ENCODE measurements at regions not wholly inside any gene's neighbourhood (a gene's known extent, or its start where the extent isn't known, plus 50 kb on each side); places are given as distances from the start of the nearest gene placed in this dataset.
A peak's percentile ranks its signal among the peaks of the same experiment; 100 is the strongest.

- no peak for DNase-seq (ENCODE audit: low spot score)
Observed at GRCh38 chr11:129324533-129325175, 51.0 kb upstream of the BARX2 start.

DNA sequence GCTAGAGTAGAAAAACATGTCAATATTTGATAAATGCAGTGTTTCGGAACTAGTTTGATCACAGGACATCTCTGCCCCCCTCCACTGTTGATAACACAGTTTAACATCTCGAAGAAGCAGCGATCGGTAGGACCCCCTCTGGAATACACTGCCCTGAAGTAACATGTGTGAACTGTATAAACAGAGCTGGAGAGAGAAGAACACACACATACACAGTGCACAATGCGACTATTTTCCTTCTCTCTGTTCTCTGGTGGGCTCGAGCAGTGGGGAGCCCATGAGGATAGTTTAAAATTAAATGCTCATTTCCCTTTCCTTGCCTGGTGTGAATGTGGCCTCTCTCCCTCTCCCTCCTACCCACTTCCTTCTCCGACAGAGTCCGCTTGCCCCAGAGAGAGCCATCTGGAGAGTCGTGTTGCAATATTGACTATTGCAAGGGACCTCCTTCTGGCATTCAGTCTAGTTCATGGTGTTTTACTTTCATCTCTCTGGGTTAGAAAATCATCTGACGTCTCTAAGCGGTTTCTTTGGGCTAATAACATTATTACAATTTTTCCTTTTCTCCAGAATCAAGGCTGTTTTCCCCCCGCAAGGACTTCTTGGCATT, 51.6 kb upstream of the BARX2 start:
- DNase-seq (ENCODE audit: low spot score): no peak

DNA sequence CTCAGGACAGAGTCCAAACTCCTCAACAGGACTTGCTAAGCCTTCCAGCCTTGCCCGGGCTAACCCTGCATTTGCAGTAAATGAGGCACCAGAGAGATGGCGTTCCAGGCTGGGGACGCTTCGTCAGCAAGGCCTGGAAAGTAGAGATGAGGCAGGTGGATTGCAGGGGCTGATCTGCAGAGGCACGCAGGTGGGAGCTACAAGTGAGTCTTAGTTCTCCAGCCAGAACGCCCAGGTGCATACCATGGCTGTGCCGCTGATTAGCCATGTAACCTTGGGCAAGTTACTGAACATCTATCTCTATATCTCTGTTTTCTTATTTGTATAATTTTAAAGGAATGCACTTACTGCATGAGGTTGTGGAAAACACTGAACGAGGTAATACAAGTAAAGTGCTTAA, 52.7 kb upstream of the BARX2 start:
- DNase-seq (ENCODE audit: low spot score): no peak

DNA sequence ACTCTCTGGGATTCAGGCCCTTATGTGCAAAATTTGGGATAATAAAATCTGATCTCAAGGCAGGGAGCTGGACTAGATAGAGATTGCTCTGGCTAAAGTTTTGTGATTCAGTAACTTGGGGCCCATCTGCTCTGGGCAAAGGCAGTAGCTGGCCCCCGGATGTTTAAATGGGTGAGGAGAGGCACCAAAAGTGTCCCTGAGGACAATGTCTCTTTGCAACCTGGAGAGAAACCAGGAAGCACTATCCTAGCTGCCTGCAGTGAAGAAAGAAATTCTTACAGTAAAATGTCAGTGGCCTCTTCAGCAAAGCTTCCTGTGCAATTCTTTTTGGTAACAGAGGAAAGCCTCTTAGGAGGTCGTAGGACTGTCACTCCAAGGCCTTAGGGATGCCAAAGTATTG, 54.6 kb upstream of the BARX2 start:
- no peak for DNase-seq (ENCODE audit: low spot score)

DNA sequence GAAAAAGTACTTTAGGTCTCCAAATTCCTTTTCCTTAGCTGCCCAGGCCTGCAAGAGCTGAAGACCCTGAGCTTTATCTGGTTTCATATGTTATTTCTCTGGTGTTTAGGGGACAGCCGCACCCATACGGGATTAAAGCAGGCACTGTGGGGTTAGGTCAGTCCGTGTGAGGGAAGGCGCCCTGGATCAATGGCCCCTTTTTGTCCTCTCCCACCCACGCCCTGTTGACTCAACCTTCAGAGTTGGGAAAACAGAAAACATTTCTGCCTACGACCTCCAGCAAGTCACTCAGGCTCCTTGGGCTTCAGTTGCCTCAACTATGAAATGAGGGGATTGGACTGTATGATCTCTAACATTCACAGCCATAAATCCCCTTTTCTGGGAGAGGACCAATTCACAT, 55.2 kb upstream of the BARX2 start:
- no peak for DNase-seq (ENCODE audit: low spot score)

GRCh38 chr11:129319751-129320150, 55.9 kb upstream of the BARX2 start:
- DNase-seq (ENCODE audit: low spot score): no peak

DNA sequence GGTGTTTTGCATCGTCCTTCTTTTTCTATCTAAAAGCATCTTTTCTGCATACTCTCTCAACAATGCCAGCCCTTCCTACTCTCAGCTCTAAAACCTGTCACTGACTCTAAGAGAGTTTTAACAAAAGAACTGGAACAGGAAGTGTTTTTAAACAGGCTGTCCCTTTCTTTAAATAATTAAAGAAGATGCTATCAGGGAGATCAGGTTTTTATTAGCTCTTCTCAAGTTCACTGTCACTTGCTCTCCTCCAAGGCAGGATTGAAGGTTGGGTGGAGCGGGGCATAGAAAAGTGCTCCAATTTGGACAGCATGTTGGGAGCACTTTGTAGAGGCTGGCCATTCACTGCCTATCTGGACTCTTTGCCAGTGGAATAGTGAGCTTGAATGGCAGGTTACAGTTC, 56.4 kb upstream of the BARX2 start:
- no peak for DNase-seq (ENCODE audit: low spot score)

DNA sequence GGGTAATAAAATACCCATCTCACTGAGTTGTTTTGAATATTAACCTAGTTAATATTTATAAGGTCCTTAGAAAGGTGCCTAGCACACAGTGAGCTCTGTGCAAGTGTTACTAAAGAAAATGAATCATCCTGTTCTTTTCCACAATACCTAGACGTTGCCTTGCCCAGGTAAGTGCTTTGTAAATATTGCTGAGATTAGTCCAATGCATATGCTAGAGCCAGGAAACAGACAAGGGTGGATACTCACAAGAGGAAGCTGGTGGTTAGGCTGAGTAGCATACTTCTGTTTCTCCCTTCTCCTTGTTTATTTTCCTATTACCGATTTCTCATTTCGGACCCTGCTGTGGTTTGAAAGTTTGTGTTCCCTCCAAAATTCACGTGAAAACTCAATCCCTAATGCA, 58.1 kb upstream of the BARX2 start:
- no peak for DNase-seq (ENCODE audit: low spot score)

DNA sequence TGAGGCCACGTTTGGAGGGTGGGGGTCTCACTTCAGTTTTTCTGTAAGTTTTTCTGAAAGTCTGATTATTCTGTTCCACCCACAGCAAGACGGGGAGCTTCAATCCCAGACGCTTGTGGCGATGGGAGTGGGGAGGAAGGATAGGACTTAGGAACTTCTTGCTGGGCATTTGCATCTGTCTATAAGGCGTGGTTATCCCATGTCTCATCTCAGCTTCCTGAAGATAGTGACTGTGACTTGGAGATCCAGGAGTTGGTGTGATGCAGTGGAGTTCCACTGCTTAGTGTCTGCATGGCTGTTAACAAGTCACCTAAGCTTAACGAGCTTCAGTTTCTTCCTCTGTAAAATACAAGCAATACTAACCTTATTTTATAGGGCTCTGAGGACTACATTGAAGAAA, 58.9 kb upstream of the BARX2 start:
- DNase-seq (ENCODE audit: low spot score): no peak

DNA sequence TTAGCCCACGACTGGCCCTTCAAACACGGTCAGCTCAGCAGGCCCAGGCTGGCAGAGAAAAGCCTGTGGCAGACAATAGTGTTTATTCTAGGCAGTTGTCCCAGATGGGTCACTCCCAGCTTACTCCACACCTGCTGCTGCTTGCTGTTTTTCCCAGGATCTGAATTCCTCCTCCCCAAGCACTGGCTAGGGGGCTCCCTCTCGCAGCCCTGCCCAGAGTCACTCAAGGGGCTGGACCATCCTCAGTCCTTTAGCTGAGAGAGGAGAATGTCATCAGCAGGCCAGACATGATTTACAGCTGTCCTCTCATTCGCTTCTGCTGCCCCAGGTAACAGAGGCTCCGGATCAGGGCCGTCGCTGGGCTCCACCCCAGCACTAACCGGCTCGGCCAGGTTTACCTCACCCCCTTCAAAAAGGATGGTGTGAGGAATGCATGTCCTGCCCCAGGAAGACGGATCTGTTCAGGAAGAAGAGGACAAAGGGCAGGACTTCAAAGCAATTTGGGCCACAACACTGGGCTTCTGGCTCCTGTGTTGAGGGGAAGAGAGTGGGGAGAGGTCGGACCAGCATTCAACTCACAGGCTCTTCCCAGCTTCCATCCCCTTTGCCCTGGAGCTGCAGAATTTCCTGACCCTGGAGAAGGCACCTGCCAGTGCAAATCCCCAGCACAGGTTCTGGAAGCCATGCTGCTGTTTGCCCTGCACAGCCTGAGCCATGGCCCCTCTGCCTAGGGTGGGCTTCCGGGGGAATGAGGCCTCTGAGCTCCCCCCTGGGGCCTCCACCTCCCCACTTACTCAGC, 59.7 kb upstream of the BARX2 start:
- no peak for DNase-seq (ENCODE audit: low spot score)

DNA sequence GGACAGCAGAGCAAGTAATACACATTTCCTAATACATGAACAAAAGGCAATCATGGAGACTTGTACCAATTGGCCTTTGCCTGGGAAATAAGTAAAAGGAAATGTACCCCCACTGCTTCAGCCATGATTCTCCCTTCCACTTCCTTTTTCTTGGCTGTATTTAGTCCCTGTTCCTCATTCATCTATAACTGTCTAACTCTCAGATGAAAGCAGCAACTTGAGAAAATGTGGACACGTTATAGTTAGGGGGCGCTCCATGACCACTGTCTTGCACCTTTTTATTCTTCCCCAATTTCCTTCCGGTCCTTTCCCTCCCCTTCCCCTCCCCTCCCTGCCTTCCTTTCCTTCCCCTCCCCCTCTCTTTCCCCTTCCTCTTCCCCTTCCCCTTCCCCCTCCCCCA, 61.3 kb upstream of the BARX2 start:
- DNase-seq (ENCODE audit: low spot score): no peak

DNA sequence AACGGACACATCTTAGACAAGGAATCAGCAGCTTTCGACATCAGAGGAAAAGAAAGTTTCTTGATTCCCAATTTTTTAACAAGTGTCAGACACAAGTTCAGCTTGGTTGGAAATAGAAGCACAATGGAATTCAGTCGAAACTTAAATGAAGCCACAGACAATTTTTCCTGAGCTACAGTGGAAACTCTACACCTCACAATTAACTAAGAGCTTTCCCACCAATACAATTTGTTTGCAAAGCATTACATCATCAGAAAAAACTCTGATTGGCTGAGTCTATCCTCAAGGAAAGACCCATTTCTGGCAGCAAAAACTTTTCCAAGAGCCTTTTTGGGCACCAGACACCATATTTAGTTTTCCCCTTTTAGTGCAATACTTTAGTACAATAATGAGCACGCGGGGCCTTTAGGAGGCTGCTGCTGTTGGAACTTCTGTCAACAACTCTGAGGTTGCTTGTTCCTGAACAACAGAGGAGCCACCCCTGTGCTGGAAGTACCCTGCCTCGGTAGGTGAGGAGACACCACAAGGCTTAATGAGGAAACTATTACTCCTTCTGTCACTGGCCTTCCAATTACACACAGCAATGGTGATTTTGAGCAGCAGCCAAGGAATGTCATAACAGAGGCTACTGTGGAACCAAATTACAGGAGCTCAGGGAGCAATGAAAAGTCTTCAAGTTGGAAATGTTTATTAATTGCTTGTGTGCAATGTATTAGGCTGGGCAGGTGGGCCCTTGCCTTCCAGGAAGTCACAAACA, 61.9 kb upstream of the BARX2 start:
- DNase-seq (ENCODE audit: low spot score): peak; percentile 23

DNA sequence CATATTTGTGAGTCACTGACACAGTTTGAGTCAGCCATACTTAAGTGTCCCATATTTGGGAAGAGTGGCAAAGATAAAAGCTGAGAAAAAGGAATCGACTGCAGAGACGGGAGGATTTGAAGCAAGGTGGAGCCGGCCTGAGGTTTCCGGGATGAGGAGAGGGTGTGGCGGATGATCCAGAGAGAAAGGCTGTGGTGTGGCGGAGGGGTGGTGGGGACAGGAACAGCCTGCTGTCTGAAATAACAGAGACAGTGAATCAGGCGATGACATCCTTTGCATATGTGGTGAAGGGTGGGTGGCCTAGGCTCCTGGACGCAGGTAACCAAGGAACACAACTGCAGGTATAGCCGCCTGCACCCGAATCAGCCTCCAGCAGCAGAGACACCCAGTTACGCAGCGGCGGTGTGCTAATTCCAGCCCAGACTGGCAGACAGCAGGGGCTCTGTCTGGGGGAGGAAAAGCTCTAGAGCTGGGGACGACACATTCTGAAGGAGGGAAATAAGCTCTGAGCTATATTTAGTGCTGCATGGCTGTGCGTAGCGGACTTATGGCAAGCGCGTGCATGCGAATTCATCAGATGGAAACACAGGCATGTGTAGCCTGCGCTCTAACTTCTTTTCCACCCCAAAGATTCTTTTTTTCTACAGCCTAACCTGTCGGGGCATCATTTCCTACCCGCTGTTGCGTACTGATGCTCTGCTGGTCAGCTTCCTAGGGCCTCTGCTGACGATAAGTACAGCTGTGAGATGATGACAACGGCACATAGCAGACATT, 62.7 kb upstream of the BARX2 start:
- DNase-seq (ENCODE audit: low spot score): no peak

GRCh38 chr11:129308241-129308865, 67.3 kb upstream of the BARX2 start:
- no peak for DNase-seq (ENCODE audit: low spot score)

- DNase-seq (ENCODE audit: low spot score): no peak
Observed at GRCh38 chr11:129307162-129307561, 68.5 kb upstream of the BARX2 start.

DNA sequence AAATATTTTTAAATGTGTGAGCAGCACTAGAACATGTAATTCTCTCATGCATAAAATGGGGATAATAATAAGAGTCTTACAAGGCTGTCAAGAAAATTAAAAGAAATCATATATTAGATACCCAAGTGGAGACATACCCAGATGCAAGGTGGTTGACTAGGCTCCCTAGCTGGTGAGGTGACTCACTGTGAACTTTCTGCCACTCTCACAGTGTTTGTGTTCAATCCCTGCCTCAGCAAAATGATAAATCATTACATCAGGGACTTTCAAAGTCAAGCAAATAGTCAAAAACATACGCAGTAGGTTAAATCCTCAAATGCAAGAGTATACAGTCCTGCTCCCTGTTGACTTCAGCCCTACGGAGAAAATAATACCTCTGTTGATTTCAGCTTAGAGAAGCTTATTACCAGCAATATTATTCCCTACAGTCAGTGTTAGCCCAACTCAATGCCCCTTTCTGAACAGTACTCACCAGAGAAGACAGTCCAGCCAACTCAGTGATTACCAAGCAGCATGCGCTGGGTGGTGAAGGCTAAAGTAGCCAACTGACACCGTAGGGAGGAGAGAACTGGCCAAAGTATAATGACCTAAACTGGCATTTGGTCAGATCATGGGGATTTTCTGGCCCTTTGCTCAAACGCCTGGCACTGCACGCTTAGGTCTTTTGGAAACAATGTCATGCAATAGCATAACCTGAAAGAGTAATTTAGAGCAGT, 73.1 kb upstream of the BARX2 start:
- no peak for DNase-seq (ENCODE audit: low spot score)

- no peak for DNase-seq (ENCODE audit: low spot score)
Observed at GRCh38 chr11:129300099-129300498, 75.5 kb upstream of the BARX2 start.

DNA sequence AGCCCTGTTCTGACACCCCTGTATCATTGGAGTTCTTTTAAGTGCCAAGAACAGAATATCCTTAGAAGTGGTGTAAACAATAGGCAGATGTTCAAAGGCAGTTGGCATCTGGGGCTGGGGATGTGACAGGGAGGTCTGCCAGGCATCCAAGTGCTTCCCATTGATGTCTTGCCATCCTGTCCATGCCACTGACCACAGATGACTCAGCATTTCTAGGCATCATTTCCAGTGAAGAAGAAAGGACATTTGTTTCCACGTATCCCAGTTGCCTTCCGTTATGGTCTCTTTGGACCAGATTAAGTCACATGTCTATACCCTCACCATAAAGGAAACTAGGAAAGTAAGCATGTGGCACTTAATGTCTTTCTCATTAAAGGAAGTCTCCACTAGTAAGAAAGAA, 76.7 kb upstream of the BARX2 start:
- DNase-seq (ENCODE audit: low spot score): peak; percentile 53

- DNase-seq (ENCODE audit: low spot score): no peak
Observed at GRCh38 chr11:129295746-129296145, 79.9 kb upstream of the BARX2 start.

DNA sequence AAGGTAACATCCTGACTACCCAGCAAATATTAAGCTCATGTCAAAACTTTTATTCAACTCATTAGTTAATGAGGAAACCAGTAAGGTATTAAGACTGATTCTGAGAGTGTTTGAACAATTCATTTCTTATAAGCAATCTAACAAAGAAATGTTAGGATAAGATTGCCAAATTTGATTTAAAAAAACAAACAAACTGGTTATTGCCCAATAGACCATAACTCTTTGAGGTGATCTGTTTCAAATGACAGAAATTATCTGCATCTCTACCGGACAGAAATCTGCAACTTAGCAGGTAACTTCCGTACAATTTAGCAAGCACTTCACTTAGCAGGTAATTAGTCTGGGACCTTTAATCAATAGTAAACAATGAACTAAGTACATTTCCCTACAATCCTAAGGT, 82.9 kb upstream of the BARX2 start:
- DNase-seq (ENCODE audit: low spot score): no peak

DNA sequence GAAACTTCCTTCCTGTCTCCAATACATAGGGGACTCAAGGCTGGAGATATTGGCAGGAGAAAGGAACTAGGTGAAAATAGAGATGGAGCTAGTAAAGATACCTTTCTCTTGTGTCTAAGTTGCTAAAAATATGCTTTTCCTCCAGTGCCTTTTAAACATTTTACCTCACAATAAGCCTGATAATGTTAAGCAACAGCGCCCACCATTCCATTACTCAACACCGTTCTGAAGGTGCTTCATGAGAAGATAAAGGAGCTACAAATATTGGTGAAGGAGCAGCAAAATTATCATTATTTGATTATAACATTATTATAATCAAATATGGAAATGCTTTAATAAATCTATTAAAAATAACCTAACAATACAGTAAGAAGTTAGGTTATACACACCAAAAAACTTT, 83.6 kb upstream of the BARX2 start:
- DNase-seq (ENCODE audit: low spot score): no peak

Data from H4 (cell line).